ENCODE measurements at regions not wholly inside any gene's neighbourhood (a gene's known extent, or its start where the extent isn't known, plus 50 kb on each side); places are given as distances from the start of the nearest gene placed in this dataset.

- no peaks in the 10 kb centered on the region for H3K36me3 Mint-ChIP-seq
- H3K9me3 Mint-ChIP-seq, result no peaks in the 10 kb centered on the region
- peak; percentile 20 for ATAC-seq
- no peak overlapping the region for H3K4me3 Mint-ChIP-seq
- H3K27me3 Mint-ChIP-seq, result peaks cover 26% of the 10 kb centered on the region
- no peaks in the 10 kb centered on the region for H3K4me1 Mint-ChIP-seq
- no peak overlapping the region for H3K27ac Mint-ChIP-seq
These were observed 51.7 kb downstream of the SCN11A start for GRCh38 chr3:39000008-39000450.

DNA sequence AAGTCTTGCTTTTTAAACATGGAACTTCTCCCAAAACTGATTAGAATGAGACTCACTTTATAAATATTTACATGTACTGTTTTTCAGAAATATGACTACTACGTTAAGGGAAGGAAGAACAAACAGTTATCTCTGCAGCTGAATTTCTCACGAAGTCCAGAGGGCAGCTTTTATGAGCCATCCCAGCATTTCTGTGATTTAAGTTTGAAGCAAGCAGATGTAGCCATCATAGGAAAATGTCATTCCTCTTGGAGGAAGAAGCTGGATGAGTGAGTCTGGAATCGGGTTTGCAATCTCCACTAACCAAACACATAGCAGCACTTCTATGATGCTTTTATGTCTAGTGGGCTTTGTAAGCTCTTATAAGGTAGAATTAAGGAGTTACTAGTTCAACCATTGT, 53.7 kb downstream of the SCN11A start:
- ATAC-seq, result no peak
- no peak overlapping the region for H3K4me3 Mint-ChIP-seq
- H3K27me3 Mint-ChIP-seq, result peaks cover 33% of the 10 kb centered on the region
- no peaks in the 10 kb centered on the region for H3K4me1 Mint-ChIP-seq
- no peaks in the 10 kb centered on the region for H3K36me3 Mint-ChIP-seq
- no peaks in the 10 kb centered on the region for H3K9me3 Mint-ChIP-seq
- H3K27ac Mint-ChIP-seq, result no peak overlapping the region

DNA sequence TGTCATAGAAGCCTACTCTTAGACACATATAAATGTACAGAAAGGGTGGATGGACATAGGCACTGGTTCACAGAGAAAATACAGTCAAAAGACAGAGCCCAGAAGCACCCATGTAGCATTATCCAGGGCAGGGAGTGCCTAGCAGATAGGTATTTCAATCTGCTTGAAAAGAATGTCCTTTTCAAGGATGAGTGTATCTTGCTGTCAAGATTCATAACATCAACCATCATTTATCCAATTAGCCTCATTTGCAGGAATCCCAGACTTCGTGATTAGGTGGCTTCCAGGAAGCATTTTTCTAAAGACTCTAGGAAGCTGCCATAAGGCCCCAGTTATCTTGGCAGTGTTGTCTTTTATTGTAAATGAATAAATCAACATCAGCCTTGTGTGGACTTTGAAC, 55.6 kb downstream of the SCN11A start:
- Mint-ChIP-seq H3K36me3 (no peaks in the 10 kb centered on the region), H3K27ac (no peak overlapping the region), H3K4me3 (no peak overlapping the region), H3K4me1 (no peaks in the 10 kb centered on the region), H3K9me3 (no peaks in the 10 kb centered on the region), H3K27me3 (peaks cover 42% of the 10 kb centered on the region)
- ATAC-seq, result no peak

- no peak for ATAC-seq
- Mint-ChIP-seq H3K27ac (no peak overlapping the region), H3K36me3 (no peaks in the 10 kb centered on the region), H3K4me1 (no peaks in the 10 kb centered on the region), H3K27me3 (peaks cover 42% of the 10 kb centered on the region), H3K4me3 (no peak overlapping the region), H3K9me3 (no peaks in the 10 kb centered on the region)
These were observed 57.5 kb downstream of the SCN11A start for GRCh38 chr3:38994251-38994650.

- Mint-ChIP-seq H3K4me3 (no peak overlapping the region), H3K9me3 (no peaks in the 10 kb centered on the region), H3K36me3 (no peaks in the 10 kb centered on the region), H3K4me1 (no peaks in the 10 kb centered on the region), H3K27ac (no peak overlapping the region), H3K27me3 (peaks cover 37% of the 10 kb centered on the region)
- no peak for ATAC-seq
These were observed 59.5 kb downstream of the SCN11A start for GRCh38 chr3:38992117-38992760.

- Mint-ChIP-seq H3K4me1 (no peaks in the 10 kb centered on the region), H3K27me3 (peaks cover 28% of the 10 kb centered on the region), H3K4me3 (no peak overlapping the region), H3K9me3 (no peaks in the 10 kb centered on the region), H3K36me3 (no peaks in the 10 kb centered on the region), H3K27ac (no peak overlapping the region)
- ATAC-seq, result no peak
These were observed 61.1 kb downstream of the SCN11A start for GRCh38 chr3:38990621-38991020.

GRCh38 chr3:38989917-38990510, 61.7 kb downstream of the SCN11A start:
- Mint-ChIP-seq H3K36me3 (no peaks in the 10 kb centered on the region), H3K9me3 (no peaks in the 10 kb centered on the region), H3K27me3 (peaks cover 25% of the 10 kb centered on the region), H3K4me1 (no peaks in the 10 kb centered on the region), H3K27ac (no peak overlapping the region), H3K4me3 (no peak overlapping the region)
- no peak for ATAC-seq

GRCh38 chr3:38988955-38989354, 62.8 kb downstream of the SCN11A start:
- no peak for ATAC-seq
- H3K27ac Mint-ChIP-seq, result no peak overlapping the region
- no peaks in the 10 kb centered on the region for H3K4me1 Mint-ChIP-seq
- peaks cover 18% of the 10 kb centered on the region for H3K27me3 Mint-ChIP-seq
- no peaks in the 10 kb centered on the region for H3K36me3 Mint-ChIP-seq
- H3K9me3 Mint-ChIP-seq, result no peaks in the 10 kb centered on the region
- H3K4me3 Mint-ChIP-seq, result no peak overlapping the region

- ATAC-seq, result no peak
- Mint-ChIP-seq H3K27ac (no peak overlapping the region), H3K9me3 (no peaks in the 10 kb centered on the region), H3K4me1 (no peaks in the 10 kb centered on the region), H3K4me3 (no peak overlapping the region), H3K27me3 (peaks cover 3% of the 10 kb centered on the region), H3K36me3 (no peaks in the 10 kb centered on the region)
These were observed 64.3 kb downstream of the SCN11A start for GRCh38 chr3:38987456-38987855.

DNA sequence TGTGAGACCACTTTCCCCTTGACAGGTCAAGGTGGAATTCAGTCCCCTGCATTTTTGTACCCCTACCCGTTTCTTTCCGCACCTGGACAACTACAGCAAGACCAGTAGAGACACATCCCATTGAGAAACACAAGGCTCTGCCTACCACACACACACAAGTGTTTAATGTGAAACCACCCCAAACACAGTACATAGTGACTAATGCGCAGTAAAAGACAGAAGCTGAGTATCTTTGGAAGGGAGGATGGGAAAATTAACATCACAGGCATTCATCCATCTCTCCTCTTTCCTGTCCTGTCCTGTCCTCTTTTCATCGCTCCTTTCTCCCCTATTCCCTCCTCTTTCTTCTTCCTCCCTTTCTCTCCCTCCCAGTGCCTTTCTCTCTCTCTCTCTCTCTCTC, 64.8 kb downstream of the SCN11A start:
- ATAC-seq, result no peak
- Mint-ChIP-seq H3K4me1 (no peaks in the 10 kb centered on the region), H3K36me3 (no peaks in the 10 kb centered on the region), H3K27me3 (no peaks in the 10 kb centered on the region), H3K4me3 (no peak overlapping the region), H3K27ac (no peak overlapping the region), H3K9me3 (no peaks in the 10 kb centered on the region)

DNA sequence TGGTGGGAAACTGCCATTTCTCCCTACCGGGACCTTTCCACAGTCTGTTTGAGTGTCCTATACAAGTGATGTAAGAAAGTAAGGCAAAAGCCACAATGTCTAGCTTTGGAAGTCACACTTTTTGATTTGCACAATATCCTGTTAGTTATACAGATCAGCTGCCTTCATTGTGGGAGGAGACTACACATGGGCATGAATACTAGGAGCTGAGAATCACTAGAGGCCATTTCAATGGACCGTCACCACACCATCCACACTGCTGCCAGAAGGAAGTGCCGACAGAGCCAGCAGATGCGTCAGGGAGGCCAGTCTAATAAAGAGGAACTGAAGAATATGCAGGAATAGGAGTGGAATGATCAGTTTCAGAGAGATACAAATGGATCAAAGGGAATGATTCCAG, 65.8 kb downstream of the SCN11A start:
- no peak overlapping the region for H3K4me3 Mint-ChIP-seq
- no peaks in the 10 kb centered on the region for H3K36me3 Mint-ChIP-seq
- H3K4me1 Mint-ChIP-seq, result no peaks in the 10 kb centered on the region
- H3K27ac Mint-ChIP-seq, result no peak overlapping the region
- H3K27me3 Mint-ChIP-seq, result no peaks in the 10 kb centered on the region
- no peaks in the 10 kb centered on the region for H3K9me3 Mint-ChIP-seq
- ATAC-seq, result no peak

- no peaks in the 10 kb centered on the region for H3K27me3 Mint-ChIP-seq
- H3K27ac Mint-ChIP-seq, result no peak overlapping the region
- no peaks in the 10 kb centered on the region for H3K36me3 Mint-ChIP-seq
- no peak for ATAC-seq
- no peaks in the 10 kb centered on the region for H3K9me3 Mint-ChIP-seq
- H3K4me1 Mint-ChIP-seq, result no peaks in the 10 kb centered on the region
- H3K4me3 Mint-ChIP-seq, result no peak overlapping the region
These were observed 66.2 kb downstream of the SCN11A start for GRCh38 chr3:38985581-38985980.

DNA sequence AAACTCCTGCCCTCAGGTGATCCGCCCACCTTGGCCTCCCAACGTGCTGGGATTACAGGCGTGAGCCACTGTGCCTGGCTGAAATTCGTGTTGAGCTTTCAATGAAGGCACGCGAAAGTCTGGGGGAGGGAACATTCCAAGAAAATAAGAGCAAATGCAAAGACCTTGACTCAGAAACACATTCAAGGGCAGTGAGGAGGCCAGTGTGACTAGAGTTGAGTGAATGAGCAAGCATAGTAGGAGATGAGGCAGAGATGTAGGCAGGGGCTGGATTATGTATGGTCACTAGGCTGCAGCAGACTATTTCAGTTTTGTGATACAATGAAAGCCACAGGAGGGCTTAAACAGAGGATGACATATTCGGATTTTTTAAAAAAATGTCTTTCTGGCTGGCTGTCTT, 67.0 kb downstream of the SCN11A start:
- peaks cover 4% of the 10 kb centered on the region for H3K27me3 Mint-ChIP-seq
- no peak for ATAC-seq
- no peak overlapping the region for H3K4me3 Mint-ChIP-seq
- no peaks in the 10 kb centered on the region for H3K9me3 Mint-ChIP-seq
- H3K4me1 Mint-ChIP-seq, result no peaks in the 10 kb centered on the region
- H3K27ac Mint-ChIP-seq, result no peak overlapping the region
- H3K36me3 Mint-ChIP-seq, result no peaks in the 10 kb centered on the region

DNA sequence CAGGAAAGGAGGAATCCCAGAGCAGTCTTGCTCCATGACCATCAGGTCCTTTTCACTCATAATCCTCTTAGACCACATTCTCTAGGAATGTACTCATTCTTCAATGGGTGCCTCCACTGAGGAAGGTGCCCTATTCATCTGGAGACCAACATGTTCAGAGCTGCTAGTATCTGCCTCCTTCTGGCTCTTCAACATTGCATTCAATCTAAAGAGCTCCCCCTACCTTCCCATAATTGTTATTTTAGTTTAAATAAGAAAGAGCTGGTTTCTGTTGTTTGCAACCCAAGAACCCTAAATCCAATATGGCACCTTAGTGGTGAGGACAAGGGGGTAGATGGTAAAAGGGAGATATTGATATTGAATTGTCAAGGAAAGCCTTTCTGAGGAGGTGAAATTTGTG, 67.6 kb downstream of the SCN11A start:
- Mint-ChIP-seq H3K27ac (no peak overlapping the region), H3K27me3 (peaks cover 6% of the 10 kb centered on the region), H3K4me3 (no peak overlapping the region), H3K36me3 (no peaks in the 10 kb centered on the region), H3K9me3 (no peaks in the 10 kb centered on the region), H3K4me1 (no peaks in the 10 kb centered on the region)
- ATAC-seq, result no peak

GRCh38 chr3:38980938-38981337, 70.8 kb downstream of the SCN11A start:
- no peak overlapping the region for H3K27ac Mint-ChIP-seq
- H3K36me3 Mint-ChIP-seq, result no peaks in the 10 kb centered on the region
- no peaks in the 10 kb centered on the region for H3K4me1 Mint-ChIP-seq
- H3K9me3 Mint-ChIP-seq, result no peaks in the 10 kb centered on the region
- H3K4me3 Mint-ChIP-seq, result no peak overlapping the region
- H3K27me3 Mint-ChIP-seq, result peaks cover 6% of the 10 kb centered on the region
- no peak for ATAC-seq

- H3K9me3 Mint-ChIP-seq, result no peaks in the 10 kb centered on the region
- no peak overlapping the region for H3K27ac Mint-ChIP-seq
- no peaks in the 10 kb centered on the region for H3K4me1 Mint-ChIP-seq
- no peak overlapping the region for H3K4me3 Mint-ChIP-seq
- no peaks in the 10 kb centered on the region for H3K36me3 Mint-ChIP-seq
- H3K27me3 Mint-ChIP-seq, result peaks cover 6% of the 10 kb centered on the region
- no peak for ATAC-seq
These were observed 73.0 kb downstream of the SCN11A start for GRCh38 chr3:38978729-38979128.
